HFFc6 (cell line): ENCODE measurements at regions not wholly inside any gene's neighbourhood (a gene's known extent, or its start where the extent isn't known, plus 50 kb on each side); places are given as distances from the start of the nearest gene placed in this dataset.

Experiments used
- DNase-seq: peaks from one replicate; pipeline ENCODE4 v3.0.0-alpha.2; 2018
- H3K27ac Mint-ChIP-seq: 2 replicates; pipeline ENCODE4 v1.8.0; 2020; ENCODE audit warnings: mild to moderate bottlenecking, mixed read lengths
- H3K27me3 Mint-ChIP-seq: 2 replicates; pipeline ENCODE4 v1.8.0; 2021; ENCODE audit warnings: mild to moderate bottlenecking, moderate library complexity, mixed read lengths; ENCODE audit not compliant: insufficient read depth
- H3K36me3 Mint-ChIP-seq: 2 replicates; pipeline ENCODE4 v1.8.0; 2021; ENCODE audit warnings: low read depth, mixed read lengths
- H3K4me1 Mint-ChIP-seq: 2 replicates; pipeline ENCODE4 v1.8.0; 2020; ENCODE audit warnings: low read depth, mixed read lengths
- H3K4me3 Mint-ChIP-seq: 2 replicates; pipeline ENCODE4 v1.8.0; 2020; ENCODE audit warnings: mild to moderate bottlenecking, moderate library complexity, mixed read lengths
- H3K9me3 Mint-ChIP-seq: 2 replicates; pipeline ENCODE4 v1.8.0; 2020; ENCODE audit warnings: mild to moderate bottlenecking, mixed read lengths
- CTCF ChIP-seq: fragments of 200-600 bp; sonication (generic); IDR thresholded peaks from 2 replicates; pipeline ENCODE4 v1.5.0; 2021; ENCODE audit warnings: antibody characterized with exemption, mild to moderate bottlenecking

GRCh38 chr2:16142383-16143361 lies 202.3 kb downstream of the MYCN start:
- no peak for TF ChIP-seq CTCF
- Mint-ChIP-seq H3K27ac (no peak overlapping the region), H3K4me3 (no peak overlapping the region), H3K27me3 (no peaks in the 10 kb centered on the region; the same call in 1 of the 2 replicates), H3K9me3 (peaks cover 16% of the 10 kb centered on the region), H3K4me1 (no peaks in the 10 kb centered on the region), H3K36me3 (no peaks in the 10 kb centered on the region)
- DNase-seq, result no peak

GRCh38 chr2:16141641-16141921 lies 201.2 kb downstream of the MYCN start:
- H3K27ac Mint-ChIP-seq, result no peak overlapping the region
- H3K36me3 Mint-ChIP-seq, result no peaks in the 10 kb centered on the region
- H3K27me3 Mint-ChIP-seq, result no peaks in the 10 kb centered on the region; the same call in 1 of the 2 replicates
- DNase-seq, result no peak
- TF ChIP-seq CTCF, result no peak
- H3K9me3 Mint-ChIP-seq, result peaks cover 16% of the 10 kb centered on the region
- H3K4me3 Mint-ChIP-seq, result no peak overlapping the region
- H3K4me1 Mint-ChIP-seq, result no peaks in the 10 kb centered on the region

DNA sequence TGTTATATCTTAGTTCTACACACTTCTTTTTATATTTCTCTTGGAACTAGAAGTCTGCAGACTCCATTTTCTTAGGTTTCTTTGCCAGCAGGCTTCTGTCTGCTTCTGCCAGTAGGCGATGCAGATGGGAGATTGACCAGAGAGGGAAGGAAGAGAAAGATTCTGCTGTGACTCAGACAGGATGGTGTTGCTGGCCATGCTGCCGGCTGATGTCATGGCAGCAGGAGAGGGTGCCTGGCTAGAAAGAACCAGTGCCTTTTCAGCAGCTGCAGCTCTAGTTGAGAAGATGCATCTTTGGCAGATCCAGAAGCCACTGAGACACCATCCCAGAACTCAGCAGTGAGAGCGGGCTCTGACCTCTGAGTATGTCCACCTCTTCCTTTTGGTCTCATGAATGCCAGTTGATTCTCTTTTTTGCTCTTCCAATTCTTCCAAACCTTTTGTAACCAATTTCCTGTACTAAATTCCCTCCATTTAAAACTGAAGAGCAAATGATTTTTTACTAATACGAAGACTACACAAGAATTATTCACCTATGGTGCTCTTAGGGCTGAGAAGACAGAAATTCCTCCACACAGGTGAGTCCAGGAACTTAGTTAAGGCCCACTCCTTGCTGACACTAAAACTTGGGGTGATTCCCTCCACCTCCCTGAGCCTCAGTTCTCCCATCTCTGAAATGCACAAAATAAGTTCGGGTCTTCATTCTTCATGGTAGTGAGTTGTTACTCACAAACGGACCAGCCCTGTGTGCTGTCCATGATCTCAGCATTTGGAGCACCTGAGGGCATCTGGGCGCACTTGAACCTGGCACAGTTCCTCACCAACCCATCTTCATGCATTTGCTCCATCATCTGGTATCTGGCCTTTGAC lies 200.7 kb downstream of the MYCN start:
- TF ChIP-seq CTCF, result no peak
- no peaks in the 10 kb centered on the region; the same call in 1 of the 2 replicates for H3K27me3 Mint-ChIP-seq
- H3K9me3 Mint-ChIP-seq, result peaks cover 20% of the 10 kb centered on the region
- DNase-seq, result no peak
- H3K27ac Mint-ChIP-seq, result no peak overlapping the region
- no peaks in the 10 kb centered on the region for H3K4me1 Mint-ChIP-seq
- no peak overlapping the region for H3K4me3 Mint-ChIP-seq
- H3K36me3 Mint-ChIP-seq, result no peaks in the 10 kb centered on the region; the same call in 1 of the 2 replicates

DNA sequence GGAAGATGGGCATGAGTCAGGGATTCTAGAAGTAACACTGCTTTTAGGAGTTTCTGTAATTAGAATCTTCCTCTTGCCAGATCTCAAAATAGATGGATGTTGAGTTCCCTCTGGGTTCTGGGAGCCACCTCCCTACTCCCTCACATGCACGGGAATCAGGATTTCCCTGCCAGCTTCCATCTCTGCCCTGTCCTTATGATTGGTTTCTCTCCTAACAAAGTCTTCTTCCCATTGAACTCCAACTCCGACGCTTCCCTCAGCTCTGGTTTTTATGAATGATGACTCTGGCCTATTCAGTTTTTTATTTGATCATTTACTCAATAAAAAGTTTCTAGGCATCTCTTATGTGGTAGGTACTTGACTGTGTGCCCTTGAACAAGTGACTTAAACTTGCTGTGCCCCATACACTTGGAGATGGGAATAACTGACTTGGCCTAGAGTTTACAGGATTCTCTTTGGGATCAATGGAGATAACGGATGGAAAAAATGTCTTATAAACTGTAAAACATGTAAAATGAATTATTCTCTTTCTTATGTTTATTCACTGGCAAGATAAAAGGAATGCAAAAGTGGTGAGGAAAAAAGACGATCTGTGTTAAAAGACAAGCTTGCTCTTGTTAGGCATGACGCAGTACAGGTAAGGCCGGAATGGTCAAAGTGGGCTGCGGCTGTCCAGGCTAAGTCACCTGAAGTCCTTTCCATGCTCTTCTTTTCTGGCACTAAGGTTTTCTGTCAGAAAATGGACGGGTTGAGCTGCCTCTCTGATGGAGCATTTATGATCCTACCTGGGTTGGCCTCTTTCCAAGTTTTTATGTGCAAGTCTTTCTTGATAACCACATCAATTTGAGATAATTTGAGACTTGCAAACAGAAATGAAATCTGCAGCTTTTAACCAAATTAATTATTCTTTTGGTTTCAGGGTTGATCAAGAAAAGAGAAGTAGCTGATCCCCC lies 199.6 kb downstream of the MYCN start:
- H3K4me3 Mint-ChIP-seq, result no peak overlapping the region
- no peak for DNase-seq
- H3K9me3 Mint-ChIP-seq, result peaks cover 20% of the 10 kb centered on the region

More for the DNA sequence above, 199.6 kb downstream of the MYCN start:
- Mint-ChIP-seq H3K4me1 (no peaks in the 10 kb centered on the region), H3K27ac (no peak overlapping the region), H3K27me3 (no peaks in the 10 kb centered on the region; the same call in 1 of the 2 replicates), H3K36me3 (no peaks in the 10 kb centered on the region; the same call in 1 of the 2 replicates)
- no peak for TF ChIP-seq CTCF
